HG02759 (cell line): ENCODE measurements at regions not wholly inside any gene's neighbourhood (a gene's known extent, or its start where the extent isn't known, plus 50 kb on each side); places are given as distances from the start of the nearest gene placed in this dataset.
"Not testable (repeated sequence)": the region's sequence is repeated elsewhere in the genome, so short reads cannot be mapped to it uniquely, and the experiment has no call there.

Experiments used
- ATAC-seq: cut with Tn5 transposase; IDR thresholded peaks from one replicate; pipeline ENCODE4 v1.9.1; 2021; ENCODE audit warnings: mild to moderate bottlenecking, moderate library complexity; ENCODE audit not compliant: unreplicated experiment

DNA sequence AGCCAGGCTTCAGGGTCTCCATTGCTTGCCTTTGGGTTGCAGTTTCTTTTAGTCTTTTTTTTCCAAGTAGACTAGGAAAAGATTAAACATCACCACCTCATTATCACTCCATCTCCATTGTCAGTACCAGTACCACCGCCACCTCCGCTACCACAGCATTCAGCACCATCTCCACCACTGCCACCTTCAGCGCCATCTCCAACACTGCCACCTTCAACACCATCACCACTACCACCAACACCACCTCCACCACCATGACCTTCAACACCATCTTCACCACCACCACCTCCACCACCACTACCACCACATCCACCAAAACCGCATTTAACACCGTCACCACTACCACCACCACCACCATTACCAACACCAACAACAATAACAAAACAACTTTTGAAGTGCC, 141.5 kb upstream of the MPHOSPH6 start:
- no peak for ATAC-seq

DNA sequence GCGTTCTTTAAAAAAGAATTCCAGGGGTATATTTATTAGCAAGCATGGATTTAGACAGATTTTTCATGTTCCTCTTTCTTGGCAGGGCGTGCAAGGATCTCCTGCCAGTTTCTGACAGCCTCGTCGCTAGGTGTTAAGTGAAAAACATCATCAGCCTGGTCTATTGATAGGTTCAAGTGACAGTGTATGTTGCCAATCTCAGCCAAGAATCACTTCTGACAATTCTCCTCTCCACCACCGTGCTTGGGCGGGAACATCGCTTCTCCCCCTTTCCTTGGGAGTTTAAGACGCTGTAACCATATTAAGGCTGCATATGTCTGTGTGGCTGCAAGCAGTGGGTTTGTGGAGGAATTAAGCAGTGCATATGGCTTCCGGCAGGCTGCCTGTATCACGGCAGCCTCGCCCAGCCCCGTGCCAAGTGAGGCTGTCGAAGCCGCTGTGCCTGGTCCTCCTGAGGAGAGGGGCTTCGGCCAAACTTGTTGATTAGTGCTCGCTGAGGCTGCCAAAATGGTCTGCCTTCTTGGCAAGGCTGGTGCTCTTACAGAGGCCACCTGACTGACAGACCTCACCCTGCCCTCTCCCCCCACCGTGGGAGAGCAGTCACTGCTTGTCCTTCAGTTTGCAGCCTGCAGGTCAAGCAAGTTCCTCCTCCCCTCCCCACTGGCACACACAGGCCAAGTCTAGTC, 132.2 kb upstream of the MPHOSPH6 start:
- no peak for ATAC-seq

- ATAC-seq: no peak
Observed at GRCh38 chr16:82301146-82301755, 131.2 kb upstream of the MPHOSPH6 start.

GRCh38 chr16:82300374-82300951, 130.4 kb upstream of the MPHOSPH6 start:
- ATAC-seq: no peak

- no peak for ATAC-seq
Observed at GRCh38 chr16:82298472-82298871, 128.4 kb upstream of the MPHOSPH6 start.

GRCh38 chr16:82295290-82296201, 125.5 kb upstream of the MPHOSPH6 start:
- ATAC-seq: no peak

DNA sequence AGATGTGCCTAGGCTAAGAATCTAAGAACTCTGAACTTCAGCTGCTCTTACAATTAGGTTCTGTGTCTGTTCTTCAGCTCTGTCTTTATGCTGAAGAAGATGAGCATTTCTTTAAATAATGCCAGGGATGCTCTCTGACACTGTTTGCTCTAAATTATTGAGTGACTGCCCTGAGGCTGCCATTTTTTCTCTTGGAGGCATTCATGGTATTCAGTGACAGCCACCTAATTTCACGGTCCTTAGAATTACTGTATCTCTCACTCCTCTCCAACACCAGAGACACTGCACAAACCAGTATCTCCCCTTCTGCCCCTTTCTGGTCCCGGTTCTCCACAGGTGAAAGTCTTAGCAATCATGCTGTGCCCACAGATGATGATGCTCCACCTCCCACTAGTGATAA, 123.6 kb upstream of the MPHOSPH6 start:
- no peak for ATAC-seq

- no peak for ATAC-seq
Observed at GRCh38 chr16:82287937-82288336, 117.9 kb upstream of the MPHOSPH6 start.

DNA sequence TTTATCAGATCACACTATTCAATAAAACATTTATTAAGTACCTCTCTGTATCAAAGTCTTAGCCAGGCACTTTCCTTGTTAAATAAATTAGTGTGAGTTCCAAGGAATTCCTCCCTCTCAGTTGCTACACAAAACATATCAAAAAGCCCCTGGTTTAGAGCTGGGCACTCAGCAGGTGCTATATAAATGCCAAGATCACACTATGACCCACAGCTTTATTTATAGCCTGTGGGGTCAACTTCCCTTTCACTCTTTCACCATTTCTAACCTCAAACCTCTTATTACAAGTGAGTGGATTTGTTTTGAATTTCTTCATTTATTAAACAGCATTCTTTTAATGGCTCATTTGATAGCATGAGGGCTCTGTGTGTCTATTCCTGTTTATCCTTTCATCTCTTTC, 112.6 kb upstream of the MPHOSPH6 start:
- no peak for ATAC-seq

DNA sequence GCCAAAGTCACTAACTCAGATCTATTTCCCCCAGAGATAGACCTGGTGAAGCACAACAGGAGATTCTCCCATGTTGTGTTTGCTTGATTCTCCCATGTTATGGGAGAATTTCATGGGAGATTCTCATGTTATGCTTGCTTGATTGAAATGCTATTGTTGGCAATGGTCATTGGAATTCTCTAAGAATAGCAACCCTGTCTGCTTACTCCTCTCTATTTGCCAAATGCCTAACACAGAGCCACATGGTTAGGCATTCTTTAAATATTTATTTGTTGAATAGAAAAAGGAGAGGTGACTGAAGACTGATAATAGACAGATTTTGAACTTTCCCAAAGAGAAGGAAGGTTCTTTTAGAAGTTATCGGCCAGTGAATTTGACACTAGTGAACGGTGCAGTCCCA, 111.5 kb upstream of the MPHOSPH6 start:
- no peak for ATAC-seq

GRCh38 chr16:82280867-82281266, 110.8 kb upstream of the MPHOSPH6 start:
- ATAC-seq: no peak

DNA sequence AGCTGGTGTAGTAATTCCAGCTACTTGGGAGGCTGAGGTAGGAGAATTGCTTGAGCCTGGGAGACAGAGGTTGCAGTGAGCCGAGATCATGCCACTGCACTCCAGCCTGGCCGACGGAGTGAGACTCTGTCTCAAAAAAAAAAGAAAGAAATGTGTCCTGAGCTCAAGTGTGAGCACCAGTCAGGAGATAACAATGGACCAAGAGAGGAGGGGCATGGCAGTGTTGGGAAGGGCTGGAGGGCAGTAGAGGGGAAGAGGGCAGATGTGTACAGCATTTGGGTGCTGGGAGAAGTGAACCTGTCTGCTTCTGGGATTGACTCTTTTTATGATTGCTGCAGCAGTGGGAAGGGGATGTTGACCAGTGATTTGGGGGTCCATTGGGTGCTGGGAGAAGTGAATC, 105.3 kb upstream of the MPHOSPH6 start:
- not testable (repeated sequence) for ATAC-seq

DNA sequence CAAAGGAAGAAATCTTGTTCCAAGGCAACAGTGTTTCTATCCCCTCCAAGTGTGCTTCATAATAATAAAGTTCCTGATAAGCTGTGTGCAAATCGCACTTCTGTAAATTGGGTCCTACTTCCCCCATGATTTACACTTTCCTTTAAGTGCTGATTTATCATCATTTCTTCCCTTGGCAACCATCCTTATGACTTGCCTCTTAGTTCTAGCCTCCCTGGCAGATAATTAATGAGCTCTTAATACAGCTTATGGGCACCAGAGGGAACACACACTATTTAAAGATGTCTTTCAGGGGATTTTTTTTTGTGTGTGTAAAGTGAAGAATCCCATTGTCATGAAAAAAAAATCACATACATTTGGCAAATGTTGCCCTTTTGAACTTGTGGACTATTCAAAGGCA, 101.6 kb upstream of the MPHOSPH6 start:
- no peak for ATAC-seq

GRCh38 chr16:82267675-82268074, 97.7 kb upstream of the MPHOSPH6 start:
- ATAC-seq: not testable (repeated sequence)

GRCh38 chr16:82265809-82266208, 95.8 kb upstream of the MPHOSPH6 start:
- ATAC-seq: no peak

GRCh38 chr16:82264756-82265155, 94.7 kb upstream of the MPHOSPH6 start:
- ATAC-seq: no peak

DNA sequence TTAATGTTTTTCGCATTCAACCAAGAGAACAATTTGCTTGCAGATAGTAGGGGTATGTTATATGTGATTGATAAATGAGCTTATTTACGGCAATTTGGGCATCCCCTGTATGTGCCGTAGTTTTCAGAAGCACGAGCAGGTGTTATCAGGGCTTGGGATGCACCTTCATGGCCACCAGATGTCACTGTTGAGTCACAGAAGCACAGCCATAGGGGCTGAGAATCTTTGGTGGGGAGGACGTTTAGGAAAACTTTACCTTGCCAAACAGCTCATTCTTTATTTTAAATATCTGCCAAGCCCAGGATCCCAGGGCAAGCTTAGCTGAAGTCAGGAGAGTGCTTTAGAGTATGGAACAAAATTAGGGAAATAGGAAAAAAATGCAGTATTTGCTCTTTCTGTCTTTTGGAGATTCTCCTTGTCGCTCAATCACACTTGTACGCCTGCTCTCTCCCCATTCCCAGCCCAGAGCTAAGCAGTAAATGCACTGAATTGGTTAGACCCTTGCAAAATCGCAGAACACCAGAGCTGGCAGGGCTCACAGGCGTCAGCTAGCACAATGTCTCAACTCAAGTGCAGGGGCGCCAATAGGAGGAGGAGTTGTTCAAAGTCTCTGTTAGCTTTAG, 93.6 kb upstream of the MPHOSPH6 start:
- no peak for ATAC-seq

- ATAC-seq: no peak
Observed at GRCh38 chr16:82262244-82262643, 92.2 kb upstream of the MPHOSPH6 start.

- ATAC-seq: no peak
Observed at GRCh38 chr16:82260212-82260795, 90.3 kb upstream of the MPHOSPH6 start.

- ATAC-seq: no peak
Observed at GRCh38 chr16:82259731-82260130, 89.7 kb upstream of the MPHOSPH6 start.

GRCh38 chr16:82257990-82258389, 88.0 kb upstream of the MPHOSPH6 start:
- ATAC-seq: no peak
